ENCODE measurements at regions not wholly inside any gene's neighbourhood (a gene's known extent, or its start where the extent isn't known, plus 50 kb on each side); places are given as distances from the start of the nearest gene placed in this dataset.
"Not testable (repeated sequence)": the region's sequence is repeated elsewhere in the genome, so short reads cannot be mapped to it uniquely, and the experiment has no call there.

DNA sequence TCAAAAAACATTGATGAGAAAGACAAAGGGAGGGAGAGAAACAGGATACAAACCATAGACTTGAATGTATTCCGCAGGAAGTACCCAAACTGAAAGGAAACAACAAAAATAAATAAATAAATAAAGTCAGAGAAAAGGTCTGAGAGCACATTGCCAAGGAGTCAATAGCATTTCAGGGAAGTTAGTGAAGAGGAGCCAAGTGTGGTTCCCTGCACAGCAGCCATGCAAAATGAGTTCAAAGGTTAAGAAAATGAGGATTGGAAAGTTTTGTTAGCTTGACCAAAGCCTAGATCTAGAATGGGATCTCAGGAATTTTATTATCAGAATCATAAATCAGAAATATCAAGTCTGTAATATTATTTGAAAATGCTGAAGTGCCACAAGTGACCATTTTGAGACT lies 700.0 kb downstream of the MAFB start:
- no peak for DNase-seq (ENCODE audit: low read depth)

DNA sequence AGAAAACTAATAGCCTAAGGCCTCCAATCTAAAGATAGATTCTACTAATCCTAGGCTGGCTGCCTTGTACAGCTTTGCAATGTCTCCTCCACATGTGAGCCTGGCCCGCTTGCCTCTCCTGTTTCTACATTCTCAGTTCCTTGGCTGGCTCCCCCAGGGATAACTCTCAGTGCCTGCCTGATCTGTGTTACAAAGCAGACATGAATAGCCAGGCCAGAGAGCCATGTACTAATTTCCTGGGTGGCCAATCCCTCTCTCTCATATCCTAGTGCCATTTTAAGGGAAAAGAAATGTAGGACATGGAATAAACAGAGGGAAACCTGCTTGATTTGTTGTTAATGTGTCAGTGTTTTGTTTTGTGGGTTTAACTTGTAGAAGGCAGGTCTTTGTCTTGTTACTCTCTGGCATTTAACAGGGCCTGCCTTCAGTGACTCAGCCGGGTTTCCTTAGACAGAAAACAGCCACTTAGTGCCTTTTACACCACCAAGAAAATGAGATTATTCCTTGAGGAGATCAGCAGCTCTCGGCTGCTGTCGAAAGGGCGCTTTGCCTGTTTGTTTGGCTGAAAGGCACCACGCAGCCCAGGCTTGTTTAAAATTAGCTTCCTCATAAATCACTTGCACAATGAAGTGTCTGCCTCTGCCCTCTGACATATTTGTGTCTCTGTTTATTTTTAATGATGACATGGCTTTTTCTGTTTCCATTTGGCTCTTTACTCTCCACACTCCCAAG lies 702.7 kb downstream of the MAFB start:
- DNase-seq (ENCODE audit: low read depth): peak; percentile 91

DNA sequence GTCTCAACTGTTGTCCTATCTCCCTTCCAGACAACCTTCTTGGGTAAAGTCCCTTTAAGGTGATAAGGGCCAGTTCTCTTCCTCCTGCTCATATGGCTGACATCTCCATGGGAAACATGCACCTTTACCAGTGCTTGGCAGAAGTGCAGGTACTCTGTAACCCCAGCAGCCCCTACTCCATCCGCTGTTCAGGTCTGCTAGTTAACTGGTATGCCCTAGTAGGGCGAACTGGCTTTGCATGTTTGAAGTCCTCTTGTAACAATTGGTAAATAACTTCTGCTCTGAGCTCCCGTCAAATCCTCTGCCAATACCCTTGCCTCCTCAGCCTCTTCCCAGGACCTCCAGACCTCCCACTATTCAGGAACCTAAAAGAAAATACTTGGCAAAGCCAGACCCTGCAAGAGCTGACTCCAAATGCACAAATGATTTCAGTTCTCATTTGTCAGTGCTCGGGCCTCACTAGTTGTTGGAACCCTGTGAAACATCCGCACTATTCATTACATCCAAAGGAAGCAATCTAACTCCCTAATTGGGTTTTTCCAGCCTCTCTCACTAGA lies 703.7 kb downstream of the MAFB start:
- no peak for DNase-seq (ENCODE audit: low read depth)

GRCh38 chr20:39983655-39984054 lies 705.4 kb downstream of the MAFB start:
- DNase-seq (ENCODE audit: low read depth): no peak

DNA sequence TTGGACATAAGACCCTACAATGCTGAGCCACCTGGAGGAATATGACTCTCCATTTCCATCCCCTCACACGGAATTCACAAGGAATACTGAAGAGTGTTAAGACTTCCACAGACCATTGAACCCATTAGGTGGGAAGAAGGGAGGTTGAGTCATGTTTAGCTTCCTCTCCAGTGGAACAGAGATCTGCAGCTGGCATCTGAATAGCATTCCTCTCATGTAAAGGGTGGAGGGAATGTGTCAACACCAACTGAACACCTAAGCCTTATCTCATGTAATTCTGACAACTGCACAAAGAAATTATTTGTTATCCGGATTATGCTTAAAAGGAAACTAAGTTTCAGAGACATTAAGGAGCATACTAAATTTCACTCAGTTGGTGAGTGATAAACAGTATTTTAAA lies 705.9 kb downstream of the MAFB start:
- no peak for DNase-seq (ENCODE audit: low read depth)

DNA sequence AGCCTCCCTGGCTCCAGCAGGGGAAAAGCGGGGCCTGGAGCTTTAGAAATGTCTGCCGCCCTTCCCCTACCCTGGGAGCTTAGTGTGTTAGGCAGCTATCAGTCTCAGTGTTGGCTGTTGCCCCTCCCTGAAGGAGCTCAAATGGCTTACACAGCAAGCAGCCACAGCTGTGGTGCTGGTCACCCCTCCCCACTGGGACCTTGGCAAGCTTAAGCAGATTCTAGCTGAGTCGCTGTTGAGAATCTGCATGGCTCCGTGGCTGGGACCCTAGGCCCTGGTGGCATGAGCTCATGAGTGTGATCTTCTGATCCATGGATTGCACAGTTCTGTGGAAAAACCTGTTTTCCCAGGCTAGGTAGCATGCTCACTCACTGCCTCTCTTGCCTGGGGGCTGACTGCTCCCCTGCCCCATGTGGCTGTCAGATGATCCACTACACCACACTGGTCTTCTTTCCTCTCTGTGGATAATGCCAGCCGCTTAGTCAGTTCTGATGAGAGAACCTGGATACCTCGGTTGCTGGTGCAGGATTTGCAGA lies 714.0 kb downstream of the MAFB start:
- no peak for DNase-seq (ENCODE audit: low read depth)

GRCh38 chr20:39968495-39968894 lies 720.5 kb downstream of the MAFB start:
- no peak for DNase-seq (ENCODE audit: low read depth)

DNA sequence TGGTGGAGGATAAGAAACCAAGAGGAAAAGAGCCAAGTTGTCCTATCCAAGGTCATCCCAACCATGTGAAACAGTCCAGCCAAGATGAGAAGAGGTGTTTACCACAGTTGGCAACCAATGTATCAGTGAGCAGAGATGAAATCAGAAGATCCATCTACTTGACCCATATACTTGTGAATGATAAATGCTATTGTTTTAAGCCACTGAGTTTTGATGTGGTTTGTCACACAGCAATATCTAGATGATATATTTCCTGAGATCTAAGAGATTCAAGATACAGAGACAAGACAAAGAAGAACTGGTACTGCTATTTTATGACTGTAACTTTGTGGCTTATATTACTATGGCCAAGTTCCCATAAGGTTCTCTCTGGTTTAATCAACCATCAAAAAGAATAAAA lies 721.2 kb downstream of the MAFB start:
- no peak for DNase-seq (ENCODE audit: low read depth)

GRCh38 chr20:39961637-39962244 lies 727.3 kb downstream of the MAFB start:
- DNase-seq (ENCODE audit: low read depth): no peak

DNA sequence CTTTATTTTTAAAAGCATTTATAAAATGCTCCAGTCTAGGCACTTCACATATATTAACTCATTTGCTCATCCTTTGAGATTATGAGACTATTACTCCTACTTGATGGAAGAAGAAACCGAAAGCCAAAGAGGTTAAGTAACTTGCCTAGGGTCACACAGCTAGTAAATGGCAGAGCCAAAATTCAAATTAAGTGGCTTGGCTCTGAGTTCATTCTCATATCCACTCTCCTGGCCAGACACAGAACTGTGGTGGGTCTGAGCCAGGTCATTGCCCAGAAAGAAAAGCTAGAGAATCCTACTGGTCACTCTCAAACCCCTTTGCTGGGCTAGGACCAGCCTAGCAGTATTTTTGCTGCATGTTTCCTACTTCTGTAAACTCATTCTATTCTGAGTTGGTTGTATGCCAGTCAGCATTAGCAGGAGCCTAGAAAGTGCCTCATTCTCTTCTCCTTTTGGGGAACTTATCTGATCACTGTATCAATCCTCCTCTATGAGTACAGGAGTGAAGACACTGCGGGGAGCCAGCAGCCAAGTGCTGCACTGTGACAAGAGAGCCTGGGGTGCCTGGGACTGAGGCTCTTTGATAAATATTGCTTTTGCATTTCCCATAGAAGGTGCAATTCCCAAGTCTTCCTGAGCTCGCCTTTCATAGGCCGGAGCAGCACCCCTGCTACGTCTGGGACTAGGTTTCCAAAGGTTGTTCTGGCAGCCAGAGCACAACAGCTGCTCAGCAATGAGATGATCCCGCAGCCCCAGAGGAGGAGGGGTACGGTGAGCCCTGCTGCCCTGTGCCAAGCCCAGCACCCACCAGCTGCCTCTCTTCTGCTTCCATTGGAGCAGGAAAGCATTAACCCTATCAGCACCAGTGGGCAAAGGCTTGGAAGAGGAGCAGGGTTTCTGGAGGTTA lies 728.3 kb downstream of the MAFB start:
- no peak for DNase-seq (ENCODE audit: low read depth)

DNA sequence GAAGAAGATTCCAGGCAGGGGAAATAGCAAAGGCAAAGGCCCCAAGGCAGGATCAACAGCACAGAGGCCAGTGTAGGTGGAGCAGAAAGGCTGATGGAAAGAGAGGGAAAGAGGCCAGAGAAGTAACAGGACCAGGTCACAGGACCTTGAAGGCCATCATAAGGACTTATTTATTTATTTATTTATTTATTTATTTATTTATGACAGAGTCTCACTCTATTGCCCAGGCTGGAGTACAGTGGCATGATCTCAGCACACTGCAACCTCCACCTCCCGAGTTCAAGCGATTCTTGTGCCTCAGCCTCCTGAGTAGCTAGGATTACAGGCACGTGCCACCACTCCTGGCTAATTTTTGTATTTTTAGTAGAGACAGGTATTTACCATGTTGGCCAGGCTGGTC lies 731.1 kb downstream of the MAFB start:
- not testable (repeated sequence) for DNase-seq (ENCODE audit: low read depth)

DNA sequence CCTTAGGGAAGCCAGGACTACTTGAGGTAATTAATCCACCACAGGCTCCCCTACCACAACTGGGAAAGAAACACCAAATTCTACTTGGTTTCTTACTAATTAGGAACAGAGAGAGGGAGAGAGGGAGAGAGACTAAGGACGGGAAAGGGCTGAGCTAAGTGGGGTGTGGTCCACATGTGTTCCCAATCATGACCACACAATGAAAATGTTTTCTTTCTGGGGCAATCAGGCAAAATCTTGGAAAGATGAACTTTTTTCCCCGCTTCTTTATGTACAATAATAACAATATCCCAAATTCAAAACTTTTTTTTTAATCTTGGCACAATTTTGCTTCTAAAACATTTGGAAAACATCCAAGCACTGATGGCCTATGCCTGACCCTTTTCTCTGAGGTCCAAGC lies 734.4 kb downstream of the MAFB start:
- no peak for DNase-seq (ENCODE audit: low read depth)

DNA sequence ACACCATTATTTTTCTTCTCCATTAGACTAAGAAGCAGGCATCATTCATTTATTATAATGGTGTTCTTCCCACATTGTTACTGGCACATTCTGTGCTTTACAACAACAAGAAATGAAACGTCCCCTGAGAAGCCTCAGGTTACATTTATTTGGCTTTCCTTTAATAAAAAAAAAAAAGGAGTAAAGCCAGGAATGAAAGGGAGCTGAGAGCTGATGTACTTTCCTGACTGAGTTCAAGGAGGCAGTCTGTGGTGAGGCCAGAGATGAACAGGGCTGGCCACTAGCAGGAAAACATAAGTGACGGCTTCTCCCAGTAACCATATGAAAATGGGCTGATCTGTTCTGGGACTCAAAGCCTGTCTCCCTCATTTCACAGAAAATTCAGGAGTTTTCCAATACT lies 742.1 kb downstream of the MAFB start:
- DNase-seq (ENCODE audit: low read depth): no peak

GRCh38 chr20:39946053-39946810 lies 742.8 kb downstream of the MAFB start:
- DNase-seq (ENCODE audit: low read depth): no peak

GRCh38 chr20:39944861-39945260 lies 744.2 kb downstream of the MAFB start:
- DNase-seq (ENCODE audit: low read depth): no peak

DNA sequence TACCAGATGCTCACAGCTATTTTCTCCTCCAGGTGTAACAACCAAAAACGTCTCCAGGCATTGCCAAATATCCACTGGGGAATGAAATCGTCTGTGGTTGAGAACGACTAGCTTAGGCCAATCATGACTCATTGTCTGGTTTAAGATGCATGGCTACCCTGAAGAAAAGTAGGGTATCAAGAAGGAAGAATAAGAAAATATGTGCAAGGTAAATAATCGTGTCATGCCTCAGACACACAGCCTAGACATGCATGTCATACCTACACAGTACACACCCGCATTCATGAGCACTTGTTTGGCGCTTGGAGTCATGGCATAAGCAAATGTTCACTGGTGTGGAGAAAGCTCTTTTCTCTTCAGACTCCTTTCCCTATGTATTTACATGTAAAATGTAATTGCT lies 745.7 kb downstream of the MAFB start:
- peak; percentile 25 for DNase-seq (ENCODE audit: low read depth)

DNA sequence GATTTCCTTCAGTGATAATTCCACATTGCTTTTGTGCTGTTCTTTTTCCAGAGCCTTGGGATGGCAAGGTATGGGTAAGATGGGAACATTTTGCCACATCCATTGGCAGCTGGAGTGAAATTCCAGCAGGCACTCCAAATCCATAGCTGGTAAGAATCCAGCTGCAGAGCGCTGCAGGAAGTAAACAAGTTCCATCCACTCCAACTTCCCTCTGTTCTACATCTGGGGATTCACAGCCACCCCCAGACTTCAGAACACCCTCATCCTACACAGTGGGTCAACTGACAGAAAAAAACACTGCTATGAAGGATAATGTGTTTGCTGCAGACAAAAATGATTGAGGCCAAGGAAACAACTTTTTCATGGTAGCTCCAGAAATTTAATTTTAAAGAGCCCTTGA lies 747.8 kb downstream of the MAFB start:
- no peak for DNase-seq (ENCODE audit: low read depth)

DNA sequence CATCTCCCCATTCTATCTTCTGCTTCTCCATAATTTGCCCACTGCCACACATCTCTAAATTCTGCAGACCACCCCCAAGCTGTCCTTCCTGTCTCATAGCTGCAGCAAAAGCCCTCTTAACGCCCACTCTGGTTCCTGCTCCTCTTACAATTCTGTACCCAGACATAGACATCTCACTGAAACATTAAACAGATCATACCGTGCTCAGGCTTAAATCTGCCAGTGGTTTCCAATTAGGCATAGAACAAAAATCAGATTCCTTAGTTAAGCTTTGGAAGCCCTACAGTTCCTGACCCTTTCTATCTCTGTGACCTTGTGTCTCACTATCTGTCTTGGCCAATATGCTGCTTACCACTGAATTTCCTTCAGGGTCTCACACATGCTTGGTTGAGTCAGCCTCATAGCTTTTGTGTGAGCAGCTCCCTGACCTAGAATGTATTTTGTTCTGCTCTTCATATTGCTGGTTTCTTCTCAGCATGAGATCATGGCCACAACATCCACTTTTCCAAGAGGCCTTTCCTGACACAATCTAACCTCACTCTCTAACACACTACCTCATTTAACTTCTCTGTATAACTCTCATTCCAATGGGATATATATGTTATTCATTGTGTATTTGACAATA lies 749.7 kb downstream of the MAFB start:
- DNase-seq (ENCODE audit: low read depth): peak; percentile 37

DNA sequence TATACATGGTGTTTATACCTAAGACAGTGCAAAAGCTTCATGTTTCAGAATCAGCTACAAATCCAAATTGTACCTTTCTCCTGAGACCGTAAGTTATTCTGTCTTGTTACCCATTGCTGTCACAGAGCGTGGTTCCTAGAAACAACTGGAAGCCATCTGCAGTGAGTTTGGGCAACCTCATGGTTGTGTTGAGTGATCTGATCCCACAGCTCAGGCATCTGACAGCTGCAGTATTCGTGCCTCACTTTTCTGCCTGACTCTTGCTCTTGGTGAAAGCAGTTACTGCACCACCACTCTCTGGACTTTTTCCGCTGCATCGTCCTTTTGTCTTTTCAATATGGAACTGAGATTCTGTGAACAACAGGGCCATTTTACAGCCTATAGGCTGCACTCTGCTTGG lies 752.6 kb downstream of the MAFB start:
- no peak for DNase-seq (ENCODE audit: low read depth)

DNA sequence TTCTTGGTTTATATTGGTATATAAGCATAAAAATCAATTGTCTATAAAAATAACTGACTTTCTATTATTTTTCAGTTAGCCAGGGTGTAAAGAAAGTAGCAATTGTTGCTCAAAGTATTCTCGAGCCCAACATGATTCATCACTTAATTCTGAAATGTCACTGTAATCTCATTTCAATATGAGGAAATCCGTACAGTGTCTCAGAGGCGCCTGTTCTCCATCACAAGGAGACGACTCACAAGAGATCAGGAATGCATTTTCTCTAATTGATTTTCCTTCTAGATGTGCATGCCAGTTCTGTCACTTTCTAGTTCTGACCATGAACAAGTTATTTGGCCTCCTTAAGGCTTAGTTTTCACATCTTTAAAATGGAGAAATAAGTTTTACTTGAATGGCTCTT lies 753.1 kb downstream of the MAFB start:
- no peak for DNase-seq (ENCODE audit: low read depth)

- DNase-seq (ENCODE audit: low read depth): peak; percentile 91
Measured at GRCh38 chr20:39916236-39916765, 772.7 kb downstream of the MAFB start.
